ENCODE measurements at regions not wholly inside any gene's neighbourhood (a gene's known extent, or its start where the extent isn't known, plus 50 kb on each side); places are given as distances from the start of the nearest gene placed in this dataset.
"Not testable (repeated sequence)": the region's sequence is repeated elsewhere in the genome, so short reads cannot be mapped to it uniquely, and the experiment has no call there.

GRCh38 chr14:19061689-19062450 lies 94.6 kb downstream of the POTEM start:
- not testable (repeated sequence) for TF ChIP-seq POLR2A (IDR thresholded peaks at IDR 0.05); CTCF (IDR thresholded peaks at IDR 0.05 in 4 of 5, conservative IDR thresholded peaks at IDR 0.05 in 1 of 5)

All from gastrocnemius medialis (tissue), 4 donors.